Fibroblast of upper back skin (primary cell): ENCODE measurements at regions not wholly inside any gene's neighbourhood (a gene's known extent, or its start where the extent isn't known, plus 50 kb on each side); places are given as distances from the start of the nearest gene placed in this dataset.
A peak's percentile ranks its signal among the peaks of the same experiment; 100 is the strongest.

Experiments used
- DNase-seq: peaks from one replicate; pipeline ENCODE4 v3.0.0-alpha.2; 2013

DNA sequence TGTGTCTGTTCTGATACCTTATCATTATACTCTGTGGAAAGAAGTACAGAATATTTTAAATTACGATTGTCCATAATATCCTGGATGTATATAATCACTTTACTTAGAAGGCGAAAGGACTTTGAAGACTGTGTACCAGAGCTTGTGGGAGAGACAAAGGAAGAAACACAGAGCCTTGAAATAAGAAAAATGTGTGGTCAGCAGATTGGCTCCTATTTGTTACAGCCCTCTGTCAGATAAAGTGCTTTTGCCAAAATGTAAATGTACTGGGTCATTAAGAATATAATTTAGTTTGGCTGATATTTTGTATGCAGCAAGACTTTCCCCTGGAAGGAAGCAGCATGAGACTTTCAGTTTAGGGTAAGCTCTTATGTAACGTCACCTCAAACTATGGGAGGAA lies 443.1 kb downstream of the CCDC85A start:
- DNase-seq, result no peak

DNA sequence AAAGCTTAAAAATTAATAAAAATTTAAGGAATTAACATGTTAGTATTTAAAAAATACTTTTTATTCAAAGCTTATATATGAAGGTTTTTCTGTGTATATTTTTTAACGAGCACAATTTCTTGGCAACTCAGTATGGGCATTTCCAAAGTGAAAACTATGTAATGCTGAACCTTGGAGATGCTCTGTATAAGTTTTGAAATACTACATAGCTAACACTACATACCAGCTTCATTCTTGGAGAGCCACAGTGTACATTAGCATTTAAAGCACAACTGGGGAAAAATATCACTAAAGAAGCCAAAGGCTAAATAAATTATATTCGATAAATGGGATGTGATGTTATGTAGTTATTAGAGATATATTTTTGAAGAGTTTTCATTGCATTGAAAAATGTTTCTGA lies 446.5 kb downstream of the CCDC85A start:
- DNase-seq, result no peak

DNA sequence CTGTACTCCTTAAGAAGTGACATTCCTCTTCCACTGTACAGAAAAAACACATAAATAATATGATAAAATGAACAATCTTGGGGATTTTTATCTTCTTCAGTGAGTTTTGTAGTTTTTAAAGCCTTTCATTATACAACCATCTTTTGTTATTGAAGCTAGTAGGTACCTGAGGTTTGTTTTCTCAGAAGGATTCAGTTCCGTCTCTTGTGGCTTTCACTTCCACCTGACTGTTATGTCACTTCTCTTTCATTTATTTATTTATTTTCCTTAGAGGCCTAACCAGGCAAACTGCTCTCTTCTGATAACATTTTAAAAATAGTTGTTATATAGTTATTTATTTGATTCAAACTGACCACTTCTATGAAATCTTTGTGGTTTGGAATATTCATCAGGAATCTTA lies 464.2 kb downstream of the CCDC85A start:
- DNase-seq, result no peak

DNA sequence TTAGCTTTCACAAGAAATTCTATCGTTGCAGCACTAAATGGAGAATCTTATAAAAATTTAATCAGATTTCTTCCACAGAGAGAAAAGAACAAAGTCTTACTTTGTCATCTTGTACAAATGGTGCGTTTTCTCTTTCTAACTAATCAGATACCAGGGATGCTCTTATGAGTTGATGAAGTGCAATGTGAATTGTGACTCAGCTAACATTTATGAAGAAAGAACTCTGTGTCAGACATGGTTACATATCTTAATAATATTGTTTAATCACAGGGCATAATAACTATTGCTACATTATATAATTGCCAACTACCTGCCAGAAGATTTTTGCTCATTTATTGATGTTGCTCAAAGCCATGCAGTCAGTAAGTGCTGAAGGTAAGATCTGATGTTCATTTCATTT lies 465.0 kb downstream of the CCDC85A start:
- DNase-seq, result peak; percentile 27

DNA sequence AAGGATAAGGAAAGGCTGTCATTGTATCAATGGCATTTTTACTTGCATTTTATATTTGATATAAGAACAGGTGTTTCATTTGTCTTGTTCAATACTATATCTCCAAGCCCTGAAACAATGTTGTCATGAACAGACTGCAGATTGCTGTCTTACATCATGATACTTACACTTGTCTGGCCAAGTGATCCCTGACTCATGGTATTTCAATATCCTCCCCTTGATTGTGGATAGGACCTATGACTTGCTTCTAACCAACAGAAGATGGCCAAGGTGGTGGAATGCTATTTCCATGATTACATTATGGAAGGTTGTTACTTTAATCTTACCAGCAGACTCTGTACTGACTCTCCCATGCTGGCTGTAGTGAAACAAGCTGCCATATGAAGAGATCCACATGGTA lies 471.1 kb downstream of the CCDC85A start:
- DNase-seq, result no peak

DNA sequence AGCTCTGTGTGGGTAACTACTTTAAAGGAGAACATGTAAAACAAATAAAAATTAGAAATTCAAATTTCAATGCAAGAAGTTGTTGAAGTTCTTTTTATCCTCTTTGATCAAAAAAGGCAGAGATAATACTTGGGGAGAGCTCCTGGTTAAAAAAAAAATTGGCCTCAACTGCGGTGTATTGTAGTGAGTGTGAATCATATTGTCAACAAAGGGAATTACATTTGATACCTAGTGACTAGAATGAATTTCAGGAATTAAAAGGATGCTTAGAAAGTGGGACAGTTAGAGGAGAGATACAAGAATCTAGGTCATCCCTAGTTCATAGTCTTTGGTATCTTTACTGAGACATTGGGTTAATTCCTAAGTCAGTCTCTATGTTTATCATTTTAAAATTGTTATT lies 473.0 kb downstream of the CCDC85A start:
- DNase-seq, result no peak

DNA sequence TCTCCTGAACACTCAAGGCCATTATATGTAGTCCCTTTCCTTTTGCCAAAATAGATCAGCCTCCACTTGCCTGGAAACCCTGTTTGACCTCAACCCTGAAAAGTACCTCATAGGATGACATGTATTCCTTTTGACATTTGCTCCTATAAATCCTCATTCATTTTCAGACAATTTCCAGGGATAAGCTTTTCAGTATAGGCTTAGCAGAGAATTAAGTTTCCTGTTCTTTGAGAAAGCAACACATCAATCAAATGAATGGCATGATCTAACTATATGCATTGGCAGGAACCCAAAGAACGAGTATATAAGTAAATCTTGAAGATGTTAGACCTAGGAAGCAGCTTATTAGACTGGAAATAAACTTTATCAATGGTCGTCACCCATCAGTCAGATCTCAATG lies 483.0 kb downstream of the CCDC85A start:
- peak; percentile 57 for DNase-seq

DNA sequence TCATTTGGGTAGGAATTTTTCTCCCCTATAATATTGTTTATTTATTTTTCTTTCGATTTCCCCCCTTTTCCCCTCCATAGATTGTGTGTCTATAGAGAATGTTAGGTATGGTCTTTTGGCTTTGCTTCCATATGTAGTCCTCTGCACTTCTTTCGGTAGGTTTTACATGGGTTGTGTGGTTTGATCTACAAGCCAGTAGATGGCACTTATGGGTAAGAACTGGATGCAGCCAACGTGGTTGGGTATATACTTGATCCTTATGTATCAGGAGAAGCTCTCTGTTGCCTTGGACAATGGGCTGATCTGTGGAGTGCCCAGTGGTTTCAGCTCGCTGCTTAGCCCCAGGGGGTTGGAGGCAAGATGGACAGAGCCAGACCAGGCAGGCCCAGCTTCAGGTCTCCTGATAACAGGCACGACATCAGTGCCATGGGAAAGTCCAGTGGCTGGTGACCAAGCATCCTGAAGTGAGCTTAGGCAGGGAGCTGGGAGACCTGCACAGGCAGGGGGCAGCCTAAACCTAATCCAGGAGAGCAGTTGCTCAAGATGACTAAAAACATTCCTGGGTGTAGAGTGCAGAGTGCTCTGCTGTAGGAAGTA lies 488.3 kb downstream of the CCDC85A start:
- no peak for DNase-seq

DNA sequence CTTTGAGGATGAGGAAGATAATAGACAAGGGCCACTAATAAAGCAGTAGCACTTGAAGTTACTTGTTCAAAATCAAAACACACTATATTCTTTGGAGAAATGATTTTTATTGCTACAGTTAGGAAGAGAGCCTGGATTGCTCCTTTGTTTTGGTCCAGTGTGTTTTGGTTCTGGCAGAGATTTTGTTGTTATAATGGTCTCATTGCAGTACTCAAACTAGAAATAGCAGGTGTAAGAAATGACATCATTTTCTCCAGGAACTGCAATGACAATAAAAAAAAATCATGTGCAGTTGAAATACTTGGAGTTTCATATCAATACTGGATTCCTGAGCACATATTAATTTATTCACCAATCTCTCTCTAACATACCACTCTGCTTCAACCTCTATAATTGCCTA lies 490.3 kb downstream of the CCDC85A start:
- DNase-seq, result no peak

DNA sequence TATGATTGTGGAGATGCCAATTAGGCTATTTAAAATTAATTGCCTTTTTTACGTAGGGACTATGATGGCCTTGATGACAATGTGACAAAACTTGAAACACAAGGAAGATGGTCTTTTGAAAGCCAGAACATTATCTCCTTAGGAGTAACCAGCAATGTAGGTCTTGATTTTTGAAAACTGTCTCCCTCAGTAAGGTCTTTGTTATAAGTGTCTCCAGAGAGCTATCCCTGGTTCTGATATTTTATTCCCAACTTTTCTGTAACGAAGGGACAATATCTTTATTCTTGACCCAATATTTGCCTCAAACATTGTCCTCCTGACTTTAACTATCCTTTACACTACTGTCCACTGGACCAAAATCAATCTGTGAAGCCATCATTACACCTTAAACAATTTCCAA lies 493.2 kb downstream of the CCDC85A start:
- DNase-seq, result no peak

DNA sequence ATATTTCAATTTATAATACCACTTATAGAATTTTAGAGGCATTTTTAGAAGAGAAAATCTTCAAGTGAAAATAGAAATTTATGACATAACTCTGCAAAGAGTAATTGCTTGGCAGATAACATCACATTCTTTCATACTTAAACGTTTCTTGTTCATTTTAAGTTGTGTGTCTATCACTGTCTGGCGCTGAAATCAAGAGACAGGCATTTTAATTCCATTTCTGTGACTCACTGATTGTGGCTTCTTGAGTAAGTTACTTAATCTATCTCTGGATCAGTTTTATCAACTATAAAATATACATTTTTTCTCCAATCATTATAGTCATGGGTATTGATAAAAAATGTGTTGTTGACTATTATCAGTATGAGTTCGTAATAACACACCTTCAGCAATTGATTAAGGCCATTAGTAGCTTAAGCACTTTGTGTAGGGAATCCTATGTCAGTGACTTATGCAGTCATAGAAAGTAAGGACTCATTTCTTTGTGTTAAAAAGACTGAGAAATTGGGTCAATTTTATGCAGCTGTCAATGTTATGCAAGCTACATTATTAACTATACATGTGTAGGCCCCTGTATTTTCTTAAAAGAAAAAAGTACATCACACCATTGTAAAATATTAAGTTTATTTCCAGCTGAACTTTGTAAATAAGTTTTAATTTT lies 497.3 kb downstream of the CCDC85A start:
- DNase-seq, result peak; percentile 97

DNA sequence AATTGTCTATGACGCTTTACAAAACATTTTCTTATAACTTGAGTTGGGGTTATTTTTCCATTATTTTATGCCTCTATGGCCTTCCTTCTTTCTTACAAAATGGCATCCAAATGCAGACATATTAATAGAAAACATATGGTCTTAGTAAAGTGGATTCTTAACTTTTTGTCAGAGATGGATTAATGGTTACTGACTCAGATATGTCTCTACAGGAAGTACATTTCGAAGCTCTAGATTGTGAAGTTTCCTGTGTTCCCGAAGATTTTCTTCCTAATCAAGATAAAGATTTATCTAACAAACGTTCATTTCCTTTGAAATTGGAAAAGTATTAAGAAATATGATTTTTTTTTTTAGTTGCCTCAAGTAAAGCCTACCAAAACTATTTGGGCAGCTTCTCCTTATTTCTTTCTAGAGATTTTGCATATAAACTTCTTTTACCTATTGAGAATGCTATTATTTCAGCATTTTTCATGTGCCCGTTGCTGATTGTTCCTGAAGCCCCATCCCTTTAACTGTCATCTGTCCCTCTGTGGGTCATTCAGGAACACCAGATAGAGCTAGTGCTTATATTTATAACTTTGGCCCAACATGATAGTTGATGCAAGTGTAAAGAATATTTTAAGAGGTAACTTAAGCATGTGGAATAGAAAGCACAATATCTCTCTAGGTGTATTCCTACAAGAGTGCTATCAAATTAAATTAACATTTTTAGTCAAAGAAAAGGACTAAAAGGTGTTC lies 498.0 kb downstream of the CCDC85A start:
- peak; percentile 90 for DNase-seq

DNA sequence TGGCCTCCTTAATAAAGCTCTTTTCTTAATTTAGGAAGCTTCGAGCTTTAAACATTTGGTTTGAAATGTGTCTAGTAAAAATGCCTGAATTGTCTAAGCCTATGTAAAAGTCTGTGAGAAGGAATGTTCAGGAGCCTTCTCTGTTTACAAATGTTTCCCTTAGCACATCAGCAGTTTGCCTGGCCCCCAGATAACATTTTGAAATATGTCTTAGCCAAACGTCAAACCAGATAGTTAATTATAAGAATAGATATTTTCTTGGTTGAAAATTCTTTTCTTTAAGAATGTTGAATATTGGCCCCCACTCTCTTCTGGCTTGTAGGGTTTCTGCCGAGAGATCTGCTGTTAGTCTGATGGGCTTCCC lies 498.6 kb downstream of the CCDC85A start:
- DNase-seq, result peak; percentile 71

DNA sequence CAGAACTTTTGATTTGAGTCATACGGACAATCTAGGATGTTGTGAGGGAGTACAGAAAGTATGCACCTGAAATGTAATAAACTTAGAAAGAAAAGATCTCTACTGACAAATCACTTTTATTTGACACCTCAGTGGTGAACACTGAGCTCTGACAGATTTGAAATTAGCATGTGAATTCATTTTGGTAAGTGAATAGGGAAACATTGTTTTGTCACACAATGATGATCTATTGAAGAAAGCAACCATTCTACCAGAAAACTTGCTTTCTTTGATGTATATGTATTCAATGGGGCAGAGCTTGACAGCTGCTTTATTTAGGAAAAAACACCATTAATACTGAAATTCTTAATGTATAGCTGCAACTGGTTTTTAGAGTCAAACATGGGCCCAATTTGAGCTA lies 500.5 kb downstream of the CCDC85A start:
- no peak for DNase-seq

DNA sequence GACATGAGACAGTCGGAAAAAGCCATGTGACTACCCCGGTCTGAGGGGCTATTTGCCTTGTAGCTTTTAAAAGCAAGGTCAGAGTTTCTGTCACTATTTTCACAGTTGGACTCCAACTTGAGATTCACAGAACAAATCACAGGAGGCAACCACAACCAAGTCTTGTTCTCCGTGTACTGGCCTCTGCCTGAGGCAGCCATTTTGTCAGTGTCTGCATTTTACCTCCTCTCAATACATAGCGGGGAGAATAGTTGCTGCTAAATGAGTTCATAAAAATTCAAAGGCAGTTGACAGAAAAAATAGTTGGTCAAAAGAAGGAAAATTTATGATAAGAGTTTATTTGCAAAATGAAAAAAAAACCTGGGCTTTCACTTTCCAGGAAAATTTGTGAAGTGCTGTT lies 501.4 kb downstream of the CCDC85A start:
- no peak for DNase-seq

DNA sequence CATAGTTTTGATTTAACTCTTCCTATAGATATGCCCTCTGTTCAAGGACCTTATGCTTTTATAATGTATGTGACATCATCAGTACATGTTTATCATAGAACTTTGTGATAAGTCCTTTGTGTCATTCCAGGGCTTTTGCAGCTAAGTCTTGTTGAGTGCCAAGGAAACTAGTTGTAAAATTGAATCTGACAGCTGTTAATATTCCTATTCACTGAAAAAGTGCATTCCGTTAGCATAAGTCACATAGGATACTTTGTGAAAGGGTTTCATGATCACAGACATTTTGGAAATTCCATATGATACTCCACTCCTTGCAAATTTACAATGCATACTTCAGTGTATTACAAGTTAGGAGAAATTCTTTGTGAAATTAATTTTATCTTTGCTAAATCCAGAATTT lies 503.4 kb downstream of the CCDC85A start:
- DNase-seq, result peak; percentile 92

DNA sequence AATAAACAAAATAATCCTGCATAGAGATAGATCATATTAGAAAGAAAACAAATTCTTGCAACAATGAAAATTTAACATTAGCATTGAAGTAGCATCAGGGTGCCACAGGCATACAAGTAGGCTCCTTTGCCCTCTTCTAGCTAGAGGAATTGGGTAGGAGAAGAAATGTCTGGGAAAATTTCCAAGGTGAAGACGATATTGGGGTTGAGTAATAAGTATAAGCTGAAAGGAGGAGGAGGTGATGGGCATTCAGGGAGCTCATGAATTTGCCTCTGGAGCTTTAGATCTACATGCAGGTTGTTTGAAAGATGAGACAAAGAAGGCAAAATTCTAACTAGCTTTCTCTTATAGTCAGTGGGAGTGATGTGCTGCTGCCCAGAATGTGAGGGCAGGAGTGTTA lies 504.9 kb downstream of the CCDC85A start:
- DNase-seq, result peak; percentile 44

DNA sequence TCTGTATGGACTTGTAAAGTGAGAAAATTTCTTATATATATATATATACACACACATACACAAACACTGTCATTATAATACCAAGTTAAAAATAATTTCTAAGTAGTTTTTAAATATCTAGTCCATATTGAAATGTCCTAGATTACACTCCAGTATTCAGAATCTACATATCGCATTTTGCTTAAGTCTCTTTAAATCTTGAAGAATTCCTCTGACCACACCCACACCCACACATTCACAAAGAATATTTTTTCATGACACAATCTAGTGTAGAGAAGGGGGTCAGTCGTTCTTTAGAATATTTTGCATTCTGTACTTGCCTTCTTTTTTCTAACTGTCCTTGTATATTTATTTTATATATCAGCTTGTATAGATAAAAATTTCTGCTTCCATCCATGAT lies 509.7 kb downstream of the CCDC85A start:
- DNase-seq, result no peak

DNA sequence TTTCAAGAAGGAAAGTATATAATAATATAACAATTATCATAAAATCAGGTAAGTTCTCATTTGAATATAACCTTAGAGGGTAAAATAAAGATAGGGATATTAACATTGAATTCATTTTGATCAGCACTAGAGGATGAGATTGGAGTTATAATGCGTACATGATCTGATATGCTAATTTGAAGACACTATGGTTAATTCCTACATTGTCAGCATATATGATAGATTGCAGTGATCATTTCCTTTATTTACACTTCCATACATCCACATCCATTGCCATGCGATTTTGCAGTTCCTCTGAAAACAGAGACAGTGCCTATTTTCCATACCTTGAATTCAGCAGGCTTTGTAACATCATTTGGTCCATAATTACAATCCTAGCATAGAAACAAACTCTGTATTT lies 519.2 kb downstream of the CCDC85A start:
- no peak for DNase-seq

DNA sequence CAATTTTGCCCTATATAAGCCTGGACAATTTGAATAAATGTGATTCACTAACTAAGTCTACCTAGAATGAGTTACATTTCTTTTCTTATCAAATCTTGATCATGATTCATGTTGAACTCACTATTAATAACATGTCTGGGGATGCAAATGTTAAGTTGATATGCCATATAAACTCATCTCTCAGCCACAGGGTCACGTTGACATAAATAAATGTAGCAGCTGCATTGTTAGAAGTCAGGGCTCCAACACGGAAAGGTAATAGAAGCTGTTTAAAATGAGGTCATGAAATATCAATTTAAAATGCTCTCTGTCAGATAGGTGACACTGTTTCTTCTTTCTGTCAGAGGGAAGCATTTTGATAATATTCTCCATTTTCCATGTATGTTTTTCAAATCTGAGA lies 521.9 kb downstream of the CCDC85A start:
- DNase-seq, result no peak

DNA sequence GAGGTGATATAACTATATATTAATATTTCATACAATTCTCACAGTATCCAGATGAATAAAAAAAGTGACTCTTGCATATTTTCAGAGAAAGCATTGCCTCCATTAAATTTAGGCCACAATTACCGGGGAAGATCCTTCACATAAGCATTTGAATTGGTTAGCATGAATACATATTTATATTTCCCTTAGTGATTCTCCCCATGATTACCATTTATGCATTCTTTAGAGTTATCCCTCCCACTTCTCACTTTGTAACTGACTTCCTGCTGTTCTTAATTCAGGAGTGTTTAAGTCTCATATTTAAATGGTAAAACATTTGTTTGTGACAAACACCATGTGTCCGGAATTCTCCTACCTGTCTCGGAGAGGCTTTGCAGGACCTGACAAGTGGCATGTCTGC lies 523.4 kb downstream of the CCDC85A start:
- no peak for DNase-seq

DNA sequence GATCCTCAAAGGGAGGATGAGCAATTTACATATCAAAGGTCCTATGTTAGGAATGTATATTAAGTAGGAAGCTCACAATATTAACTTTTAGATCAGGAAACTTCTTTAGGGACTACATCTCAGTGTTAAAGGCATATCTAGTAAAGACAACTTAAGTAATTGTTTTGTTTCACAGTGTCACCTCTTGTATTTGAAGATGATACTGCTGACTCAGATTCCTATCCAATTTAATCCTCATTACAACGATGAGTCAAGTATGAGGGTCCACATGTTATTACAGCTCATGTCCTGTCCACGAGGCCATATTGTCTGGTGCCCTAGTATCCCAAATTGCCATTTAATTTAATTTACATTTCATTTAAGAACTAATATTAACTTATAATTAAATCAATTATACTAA lies 523.9 kb downstream of the CCDC85A start:
- no peak for DNase-seq

DNA sequence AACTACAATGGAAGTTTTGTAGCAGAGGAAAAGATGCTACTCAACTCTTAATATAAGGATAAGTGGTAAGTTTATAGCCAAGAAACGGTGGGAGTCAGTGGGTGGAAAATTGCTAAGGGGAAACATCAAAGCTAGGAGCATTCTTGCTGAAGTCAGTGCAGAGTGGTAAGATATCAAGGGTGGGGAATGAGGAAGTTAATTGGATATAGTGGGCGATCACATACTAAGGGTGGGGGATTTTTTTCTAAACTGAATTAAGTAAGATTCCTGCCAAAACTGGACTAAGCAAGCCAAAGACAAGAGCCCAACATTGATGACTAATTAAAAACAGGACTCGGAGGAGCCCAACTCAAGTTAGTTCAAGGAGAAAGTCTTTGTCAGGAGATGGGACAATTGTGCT lies 525.4 kb downstream of the CCDC85A start:
- DNase-seq, result peak; percentile 14

DNA sequence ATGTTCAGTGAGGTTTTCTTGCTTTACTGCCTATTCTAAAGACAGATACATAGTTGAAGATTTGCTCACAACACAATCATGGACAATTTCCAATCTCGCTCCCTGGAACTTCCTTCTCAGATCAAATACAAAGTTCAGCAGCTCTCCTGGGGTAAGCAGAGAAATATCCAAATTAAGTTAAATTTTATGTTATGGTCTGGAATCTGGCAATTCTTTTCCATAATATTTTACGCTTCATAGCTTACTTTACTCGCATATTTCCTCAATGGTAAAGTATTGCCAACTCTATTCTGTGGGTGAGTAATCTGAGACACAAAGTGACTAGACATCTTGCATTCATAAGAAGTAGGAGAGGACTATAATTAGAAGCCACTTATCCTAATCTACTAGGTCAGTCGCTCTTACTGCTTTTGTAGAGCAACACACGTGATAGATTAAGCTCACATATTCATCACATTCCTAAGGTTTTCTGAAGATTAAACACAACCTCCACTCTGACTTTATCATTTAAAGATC lies 529.4 kb downstream of the CCDC85A start:
- DNase-seq, result peak; percentile 97
